GM20431 (cell line): ENCODE measurements at regions not wholly inside any gene's neighbourhood (a gene's known extent, or its start where the extent isn't known, plus 50 kb on each side); places are given as distances from the start of the nearest gene placed in this dataset.

ENCODE experiments used
- in situ Hi-C: fragments of 300-500 bp; cut with MseI, MboI; formaldehyde crosslinking; loops from one replicate; pipeline ENCODE4 v1.15.0; 2020; ENCODE audit warnings: low sequenced_read_pairs; ENCODE audit not compliant: unreplicated experiment

DNA sequence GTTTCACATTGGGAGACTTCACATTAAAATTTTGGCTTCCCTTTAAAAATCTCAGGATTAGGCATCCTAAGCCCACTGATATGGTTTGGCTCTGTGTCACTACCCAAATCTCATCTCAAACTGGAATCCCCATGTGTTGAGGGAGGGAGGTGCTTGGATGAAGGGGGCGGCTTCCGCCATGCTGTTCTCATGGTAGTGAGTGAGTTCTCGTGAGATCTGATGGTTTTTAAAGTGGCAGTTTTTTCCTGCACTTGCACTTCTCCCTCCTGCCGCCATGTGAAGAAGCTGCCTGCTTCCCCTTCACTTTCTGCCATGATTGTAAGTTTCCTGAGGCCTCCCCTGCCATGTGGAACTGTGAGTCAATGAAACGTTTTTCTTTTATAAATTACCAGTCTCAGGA, 65.7 kb upstream of the PLXNC1 start:
- in situ Hi-C loops = loop anchor here (25.0 kb wide), 1 partner anchor 520 kb away; the partner anchor contains the start of gene SOCS2

DNA sequence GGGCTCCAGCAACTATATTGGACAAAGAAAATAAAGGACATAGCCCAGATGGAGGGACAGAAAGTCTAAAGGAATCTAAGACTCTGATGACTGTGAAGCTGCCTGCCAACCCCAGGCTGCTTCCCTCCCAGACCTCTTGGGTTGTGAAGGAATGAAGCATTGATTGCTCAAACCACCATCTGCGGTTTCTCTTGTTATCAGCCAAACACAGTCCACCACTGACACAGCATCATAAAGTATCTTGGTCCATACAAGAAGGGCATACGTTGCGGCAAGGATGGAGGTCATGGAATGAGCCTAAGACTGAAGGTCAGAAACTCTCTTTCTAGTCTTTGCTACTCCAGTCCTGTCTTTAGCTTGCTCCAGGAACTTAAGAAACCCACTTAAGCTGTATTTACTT, 58.5 kb upstream of the PLXNC1 start:
- in situ Hi-C loops = loop anchor here (25.0 kb wide), 1 partner anchor 528 kb away; the partner anchor contains the start of gene SOCS2

DNA sequence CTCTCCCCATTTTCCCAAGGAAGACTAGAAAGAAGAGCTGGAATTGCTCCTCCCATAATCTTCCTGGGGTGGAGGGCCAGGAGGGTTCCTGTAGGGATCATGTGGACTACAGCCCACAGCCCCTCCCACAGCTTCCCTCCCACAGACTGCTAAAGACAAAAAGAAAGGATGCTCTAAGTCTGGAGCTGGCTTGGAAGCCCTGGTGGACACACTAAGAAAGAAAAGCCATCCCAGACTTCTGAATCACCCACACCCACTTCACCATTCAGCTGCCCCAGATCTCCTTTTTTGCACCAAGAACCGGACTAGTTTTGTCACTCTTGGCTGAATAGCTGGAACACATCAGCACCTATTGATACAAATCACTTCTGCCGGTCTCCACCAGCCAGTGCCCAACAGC, 56.8 kb upstream of the PLXNC1 start:
- in situ Hi-C loops = loop anchor here (25.0 kb wide), 1 partner anchor 529 kb away; the partner anchor contains the start of gene SOCS2

DNA sequence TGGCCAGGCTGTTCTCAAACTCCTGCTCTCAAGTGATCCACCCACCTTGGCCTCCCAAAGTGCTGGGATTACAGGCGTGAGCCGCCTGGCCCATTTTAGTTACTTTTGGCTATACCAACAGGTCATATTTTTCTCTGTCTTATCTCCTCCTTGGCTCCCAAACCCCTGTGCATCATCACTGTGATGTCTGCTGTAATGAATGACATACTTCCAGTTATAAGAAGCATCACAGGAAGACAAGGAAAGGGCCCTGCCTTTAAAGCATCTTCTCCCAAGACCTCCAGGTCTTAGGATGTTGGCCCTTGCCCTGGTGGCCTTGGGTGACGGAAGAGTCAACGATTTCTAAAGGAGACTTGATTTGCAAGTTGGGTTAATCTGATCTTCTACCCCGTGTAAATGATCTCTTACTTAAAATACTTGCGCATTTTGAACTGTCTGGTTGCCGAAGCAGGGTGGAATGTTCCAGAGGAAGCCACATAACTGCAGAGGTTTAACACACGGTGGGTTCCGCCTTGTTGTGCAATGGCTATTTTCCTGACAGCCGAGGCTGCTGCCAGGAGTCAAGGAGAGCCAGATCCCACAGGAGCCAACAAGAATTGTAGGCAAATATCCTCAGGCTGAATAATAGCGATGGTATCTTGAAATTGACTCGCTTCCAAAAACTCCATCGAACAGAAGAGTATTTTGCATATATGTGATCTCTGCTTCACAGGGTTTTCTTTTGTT, 55.7 kb upstream of the PLXNC1 start:
- in situ Hi-C loops = loop anchor here (25.0 kb wide), 1 partner anchor 530 kb away; the partner anchor contains the start of gene SOCS2

DNA sequence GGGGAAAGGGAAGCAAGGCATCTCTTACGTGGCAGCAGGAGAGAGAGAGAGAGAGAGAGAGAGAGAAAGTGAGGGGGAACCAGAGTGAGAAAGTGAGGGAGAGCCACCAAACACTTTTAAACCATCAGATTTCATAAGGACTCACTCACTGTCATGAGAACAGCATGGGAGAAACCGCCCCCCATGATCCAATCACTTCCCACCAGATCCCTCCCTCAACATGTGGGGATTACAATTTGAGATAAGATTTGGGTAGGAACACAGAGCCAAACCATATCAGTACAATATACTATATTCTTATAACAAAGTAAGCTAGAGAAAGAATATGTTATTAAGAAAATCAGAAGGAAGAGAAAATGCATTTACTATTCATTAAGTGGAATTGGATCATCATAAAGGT, 53.7 kb upstream of the PLXNC1 start:
- in situ Hi-C loops = loop anchor here (25.0 kb wide), 1 partner anchor 532 kb away; the partner anchor contains the start of gene SOCS2

DNA sequence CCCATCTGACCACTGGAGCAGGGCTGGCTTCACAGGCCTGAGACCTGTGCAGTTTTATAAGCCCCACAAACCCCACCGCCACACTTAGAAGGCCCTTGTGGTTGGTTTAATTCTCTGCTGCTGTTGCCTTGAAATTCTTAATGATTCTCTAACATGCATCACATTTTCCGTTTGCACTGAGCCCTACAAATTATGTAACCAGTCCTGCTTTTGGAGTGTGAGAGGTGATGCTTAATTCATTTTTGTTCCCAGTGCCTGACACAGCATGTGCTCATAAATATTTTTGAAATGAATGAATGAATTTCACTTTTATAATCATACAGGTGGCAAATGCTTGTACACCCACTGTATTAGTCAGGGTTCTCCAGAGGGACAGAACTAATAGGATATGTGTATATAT, 52.8 kb upstream of the PLXNC1 start:
- in situ Hi-C loops = loop anchor here (25.0 kb wide), 1 partner anchor 533 kb away; the partner anchor contains the start of gene SOCS2

DNA sequence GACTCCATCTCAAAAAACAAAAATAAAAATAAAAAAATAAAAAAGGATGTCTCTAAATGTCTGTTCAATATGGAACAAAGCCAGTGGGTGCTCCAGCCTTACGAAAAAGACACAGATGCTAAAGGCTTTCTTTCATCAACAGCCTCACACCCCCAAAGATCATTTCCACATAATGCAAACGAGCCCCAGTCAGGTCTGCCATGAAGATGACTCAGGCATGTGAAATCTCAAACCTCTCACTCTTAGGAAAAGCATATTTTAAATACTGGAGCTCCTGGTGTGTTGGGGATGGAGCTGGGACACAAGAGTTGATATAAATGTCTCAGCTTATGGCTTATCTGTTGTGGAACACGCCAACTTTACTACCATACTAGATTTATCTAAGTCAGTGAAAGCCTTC, 49.9 kb upstream of the PLXNC1 start:
- in situ Hi-C loops = loop anchor here (25.0 kb wide), 1 partner anchor 536 kb away; the partner anchor contains the start of gene SOCS2
